ENCODE measurements at regions not wholly inside any gene's neighbourhood (a gene's known extent, or its start where the extent isn't known, plus 50 kb on each side); places are given as distances from the start of the nearest gene placed in this dataset.
"Not testable (repeated sequence)": the region's sequence is repeated elsewhere in the genome, so short reads cannot be mapped to it uniquely, and the experiment has no call there.

DNA sequence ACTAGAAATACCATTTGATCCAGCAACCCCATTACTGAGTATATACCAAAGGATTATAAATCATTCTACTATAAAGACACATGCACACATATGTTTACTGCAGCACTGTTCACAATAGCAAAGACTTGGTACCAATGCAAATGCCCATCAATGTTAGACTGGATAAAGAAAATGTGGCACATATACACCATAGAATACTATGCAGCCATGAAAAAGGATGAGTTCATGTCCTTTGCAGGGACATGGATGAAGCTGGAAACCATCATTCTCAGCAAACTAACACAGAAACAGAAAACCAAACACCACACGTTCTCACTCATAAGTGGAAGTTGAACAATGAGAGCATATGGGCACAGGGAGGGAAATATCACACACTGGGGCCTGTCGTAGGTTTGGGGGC lies 106.0 kb downstream of the SPATA18 start:
- not testable (repeated sequence) for DNase-seq

DNA sequence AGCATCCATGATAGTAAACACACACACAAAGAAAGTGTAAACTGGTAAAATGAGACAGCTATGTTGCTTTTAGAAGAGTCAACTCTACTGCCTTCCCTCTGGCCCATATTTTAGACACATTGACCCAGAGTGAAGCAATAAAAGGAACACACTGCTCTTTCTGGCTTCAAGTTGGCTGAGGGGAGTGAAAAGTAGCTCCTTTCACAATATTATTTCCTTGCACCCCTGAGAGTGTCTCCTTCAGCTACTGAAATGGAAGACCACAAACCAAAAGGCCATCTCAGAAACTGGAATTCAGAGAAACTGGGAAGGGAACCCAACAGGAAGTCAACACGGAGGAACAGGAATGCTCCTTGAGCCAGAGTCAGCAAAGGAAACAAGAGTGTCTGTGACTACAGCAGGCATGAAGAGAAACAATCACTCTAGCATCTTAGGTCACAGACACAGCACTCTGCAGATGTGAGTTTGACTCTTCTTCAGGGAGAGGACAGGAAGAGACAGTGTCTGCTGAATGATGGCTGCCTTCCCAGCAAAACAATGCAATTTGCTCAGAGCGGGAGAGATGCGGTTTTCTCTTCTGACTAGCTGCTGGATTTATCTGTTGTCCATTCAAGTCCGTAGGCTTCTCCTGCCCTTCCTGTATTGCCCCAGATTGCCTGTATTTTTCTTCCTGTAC lies 106.7 kb downstream of the SPATA18 start:
- DNase-seq, result no peak

GRCh38 chr4:52160859-52161258 lies 109.8 kb downstream of the SPATA18 start:
- DNase-seq, result no peak

- no peak for DNase-seq
Observed at GRCh38 chr4:52164116-52164515, 113.0 kb downstream of the SPATA18 start.

DNA sequence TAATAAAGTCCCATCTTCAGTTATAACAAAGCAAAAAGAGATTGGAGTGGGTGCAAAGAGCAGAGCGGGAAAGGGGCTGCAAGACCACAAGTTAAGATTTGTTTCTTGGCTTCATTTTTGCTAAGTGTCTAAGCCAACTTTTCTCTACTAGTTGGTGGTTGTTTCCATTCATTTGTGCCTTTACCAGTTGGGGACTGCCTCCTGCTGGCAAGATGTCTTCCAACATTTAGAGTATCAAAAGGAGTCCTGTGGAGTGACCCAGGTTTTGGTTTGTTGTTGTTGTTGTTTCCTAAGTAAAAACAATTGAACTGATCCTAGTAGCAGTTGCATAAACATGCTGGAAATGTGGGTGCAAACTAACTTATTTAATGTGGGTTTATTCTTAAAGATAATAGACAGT lies 121.1 kb downstream of the SPATA18 start:
- DNase-seq, result no peak

- no peak for DNase-seq
Observed at GRCh38 chr4:52173470-52174045, 122.5 kb downstream of the SPATA18 start.

DNA sequence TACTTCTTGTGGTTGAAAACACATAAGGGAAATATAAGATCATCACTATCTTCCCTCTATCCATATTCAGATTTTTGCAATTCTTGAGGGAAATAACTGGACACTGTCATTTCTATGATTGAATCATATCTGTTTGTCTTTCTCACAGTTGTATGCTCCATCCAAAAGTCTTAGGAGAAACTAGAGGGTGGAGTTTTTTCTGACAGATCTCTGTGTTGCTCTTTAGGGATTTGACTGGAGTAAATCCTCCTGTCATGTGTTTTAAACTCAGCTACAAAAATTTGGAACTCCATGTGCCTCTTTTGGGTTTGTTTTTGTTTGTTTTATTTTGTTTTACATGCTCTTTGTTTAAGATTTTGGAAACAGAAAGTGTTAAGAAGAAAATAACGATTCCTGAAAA lies 136.5 kb downstream of the SPATA18 start:
- DNase-seq, result no peak

- DNase-seq, result no peak
Observed at GRCh38 chr4:52192001-52192400, 140.9 kb downstream of the SPATA18 start.

- DNase-seq, result no peak
Observed at GRCh38 chr4:52192721-52193135, 141.6 kb downstream of the SPATA18 start.

- no peak for DNase-seq
Observed at GRCh38 chr4:52195869-52196268, 144.8 kb downstream of the SPATA18 start.

DNA sequence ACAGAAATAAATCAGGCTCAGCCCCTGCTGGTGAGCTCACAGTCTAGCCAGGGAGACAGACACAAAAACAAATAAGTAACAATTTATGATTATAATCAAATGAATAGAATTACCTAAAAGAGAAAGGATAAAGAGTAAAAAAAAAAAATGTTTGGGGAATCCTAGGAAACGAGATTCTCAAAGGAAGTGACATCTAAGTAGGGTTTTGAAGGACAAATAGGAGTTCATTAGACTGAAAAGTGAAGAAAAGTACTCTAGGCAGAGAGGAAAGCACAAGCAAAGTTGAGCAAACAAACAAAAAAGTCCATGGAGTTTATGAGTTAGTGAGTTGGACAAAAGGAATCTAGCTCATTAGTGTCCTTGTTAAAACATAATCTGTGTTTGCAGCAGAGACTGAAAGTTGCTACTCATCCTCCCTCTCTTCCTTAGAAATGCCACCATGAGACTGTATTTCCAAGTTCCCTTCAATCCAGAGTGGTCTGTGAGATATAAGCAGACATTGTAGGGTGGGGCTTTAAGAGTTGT lies 145.6 kb downstream of the SPATA18 start:
- DNase-seq, result no peak

- DNase-seq, result no peak
Observed at GRCh38 chr4:52197306-52197705, 146.2 kb downstream of the SPATA18 start.

GRCh38 chr4:52198294-52198693 lies 147.2 kb downstream of the SPATA18 start:
- no peak for DNase-seq

- no peak for DNase-seq
Observed at GRCh38 chr4:52199574-52200338, 148.7 kb downstream of the SPATA18 start.

- no peak for DNase-seq
Observed at GRCh38 chr4:52200339-52200725, 149.2 kb downstream of the SPATA18 start.

DNA sequence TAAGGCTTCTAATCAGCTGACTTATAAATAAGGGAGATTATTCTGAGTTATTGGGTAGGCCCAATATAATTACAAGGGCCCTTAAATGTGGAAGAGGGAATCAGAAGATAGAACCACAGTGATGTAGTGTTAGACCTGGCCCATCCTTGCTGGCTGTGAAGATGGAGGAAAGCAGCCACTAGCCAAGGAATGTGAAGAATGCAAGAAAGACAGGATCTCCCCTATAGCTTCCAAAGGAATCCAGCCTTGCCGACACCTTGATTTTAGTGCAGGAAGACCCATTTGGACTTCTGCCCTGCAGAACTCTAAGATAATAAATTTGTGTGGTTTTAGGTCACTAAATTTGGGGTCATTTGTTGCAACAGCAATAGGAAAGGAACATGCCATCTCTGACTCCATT lies 150.6 kb downstream of the SPATA18 start:
- DNase-seq, result no peak

DNA sequence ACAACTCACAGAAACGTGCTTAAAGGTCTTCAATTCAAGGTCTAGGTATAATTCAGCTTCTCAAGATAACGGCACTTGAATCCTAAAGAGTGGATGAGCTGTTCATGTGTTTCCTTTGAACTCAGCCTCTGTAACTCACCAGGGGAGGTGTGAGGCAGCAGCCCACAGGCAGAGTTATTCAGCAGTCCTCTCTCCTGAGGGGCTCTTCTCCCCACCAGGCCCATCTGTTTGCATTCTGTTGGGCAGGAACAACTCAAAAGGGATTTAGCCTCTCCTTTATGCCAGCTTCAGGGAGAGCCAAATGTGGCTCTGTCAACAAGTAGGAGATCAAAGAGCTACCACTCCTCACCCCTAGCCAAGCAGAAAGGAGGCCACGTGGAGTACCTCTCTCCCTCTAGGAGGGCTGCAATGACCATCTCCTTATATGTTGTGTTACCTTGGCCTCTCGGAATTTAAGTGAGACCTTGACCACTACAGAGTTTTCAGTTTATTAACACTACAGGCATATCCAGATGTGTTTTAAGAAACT lies 151.2 kb downstream of the SPATA18 start:
- DNase-seq, result no peak

GRCh38 chr4:52202931-52203330 lies 151.8 kb downstream of the SPATA18 start:
- no peak for DNase-seq

- no peak for DNase-seq
Observed at GRCh38 chr4:52203351-52203750, 152.2 kb downstream of the SPATA18 start.

DNA sequence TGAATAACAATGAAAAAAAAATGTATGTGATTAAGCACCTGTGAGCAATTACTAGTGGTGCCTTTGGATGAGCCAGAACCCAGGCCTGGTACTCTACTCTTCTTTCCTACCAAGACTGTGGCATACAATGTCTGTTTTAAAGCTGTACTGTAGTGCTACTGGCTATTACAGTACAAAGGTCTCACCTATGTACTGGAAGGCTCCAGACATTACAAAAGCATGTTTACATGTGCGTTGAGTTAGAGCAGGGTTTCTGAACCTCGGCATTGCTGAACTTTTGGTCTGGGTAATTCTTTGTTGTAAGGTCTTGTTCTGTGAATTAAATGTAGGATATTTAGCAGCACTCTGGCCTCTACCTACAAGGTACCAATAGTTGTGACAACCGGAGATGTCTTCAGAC lies 153.8 kb downstream of the SPATA18 start:
- no peak for DNase-seq

GRCh38 chr4:52207146-52207545 lies 156.0 kb downstream of the SPATA18 start:
- DNase-seq, result not testable (repeated sequence)

DNA sequence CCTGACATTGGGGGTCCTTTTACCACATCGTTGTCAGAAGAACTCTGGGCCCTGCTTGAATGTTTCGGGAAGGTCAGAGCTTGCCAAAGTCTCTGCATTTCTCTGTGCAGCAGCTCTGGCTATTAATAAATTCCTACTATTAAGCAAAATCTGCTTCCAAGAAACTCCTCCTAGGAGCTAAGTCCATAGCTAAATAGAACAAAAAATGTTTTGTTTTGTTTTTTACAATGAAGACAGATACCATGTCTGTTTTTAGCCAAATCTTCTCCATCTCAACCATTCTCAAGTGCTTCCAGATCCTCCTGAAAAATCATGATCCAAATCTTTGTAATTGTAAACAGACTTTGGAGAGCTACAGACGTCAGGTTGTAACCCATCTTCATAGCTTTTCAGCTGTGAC lies 161.6 kb downstream of the SPATA18 start:
- no peak for DNase-seq

GRCh38 chr4:52231526-52231925 lies 180.4 kb downstream of the SPATA18 start:
- DNase-seq, result no peak
